WI38 (cell line): ENCODE measurements at regions not wholly inside any gene's neighbourhood (a gene's known extent, or its start where the extent isn't known, plus 50 kb on each side); places are given as distances from the start of the nearest gene placed in this dataset.

Experiments
- H3K4me3 ChIP-seq: 2 replicates; pipeline ENCODE4 v1.5.1; 2011; ENCODE audit warnings: low read depth, mild to moderate bottlenecking, control low read depth, low read length
- CTCF ChIP-seq: IDR thresholded peaks from 2 replicates; pipeline ENCODE4 v1.5.1; 2012; ENCODE audit warnings: low read depth, mild to moderate bottlenecking, control low read depth, low read length

GRCh38 chr2:105571445-105571987 lies 172.7 kb upstream of the FHL2 start:
- no peak for TF ChIP-seq CTCF
- no peak overlapping the region for H3K4me3 ChIP-seq

- no peak for TF ChIP-seq CTCF
- no peak overlapping the region for H3K4me3 ChIP-seq
Measured at GRCh38 chr2:105570757-105571156, 171.9 kb upstream of the FHL2 start.

GRCh38 chr2:105570326-105570725 lies 171.5 kb upstream of the FHL2 start:
- no peak overlapping the region for H3K4me3 ChIP-seq
- TF ChIP-seq CTCF, result no peak

GRCh38 chr2:105569606-105570005 lies 170.8 kb upstream of the FHL2 start:
- H3K4me3 ChIP-seq, result no peak overlapping the region
- no peak for TF ChIP-seq CTCF

GRCh38 chr2:105567996-105568494 lies 169.2 kb upstream of the FHL2 start:
- H3K4me3 ChIP-seq, result no peak overlapping the region
- TF ChIP-seq CTCF, result no peak

GRCh38 chr2:105563000-105563719 lies 164.3 kb upstream of the FHL2 start:
- no peak overlapping the region for H3K4me3 ChIP-seq
- no peak for TF ChIP-seq CTCF

- H3K4me3 ChIP-seq, result no peak overlapping the region
- no peak for TF ChIP-seq CTCF
Measured at GRCh38 chr2:105561401-105561800, 162.6 kb upstream of the FHL2 start.
